GM23338 (cell line): ENCODE measurements at regions not wholly inside any gene's neighbourhood (a gene's known extent, or its start where the extent isn't known, plus 50 kb on each side); places are given as distances from the start of the nearest gene placed in this dataset.

Experiments used
- CREB1 ChIP-seq: fragments of 250-450 bp; sonication (Bioruptor Pico); IDR thresholded peaks from 2 replicates; pipeline ENCODE4 v1.5.0; 2020; ENCODE audit warnings: low read depth, mild to moderate bottlenecking, moderate library complexity
- CTCF ChIP-seq, 2 experiments: fragments of 200-600 bp in 1 of 2; sonication (generic) in 1 of 2; conservative IDR thresholded peaks; 2 replicates each; pipeline versions ENCODE4 v1.5.1 to v1.6.1; 2016 to 2017; ENCODE audit warnings: antibody characterized with exemption in 2 of 2, low read depth in 2 of 2, mild to moderate bottlenecking in 2 of 2, moderate library complexity in 1 of 2
- ETS1 ChIP-seq: IDR thresholded peaks from 2 replicates; pipeline ENCODE4 v1.6.1; 2016; ENCODE audit warnings: antibody characterized with exemption
- EZH2phosphoT487 ChIP-seq: fragments of 200-600 bp; sonication (generic); IDR thresholded peaks from one replicate; pipeline ENCODE4 v1.8.1; 2018; ENCODE audit warnings: antibody characterized with exemption; ENCODE audit not compliant: unreplicated experiment
- POLR2AphosphoS5 ChIP-seq: IDR thresholded peaks from 2 replicates; pipeline ENCODE4 v1.6.1; 2016; ENCODE audit warnings: antibody characterized with exemption, low read depth

DNA sequence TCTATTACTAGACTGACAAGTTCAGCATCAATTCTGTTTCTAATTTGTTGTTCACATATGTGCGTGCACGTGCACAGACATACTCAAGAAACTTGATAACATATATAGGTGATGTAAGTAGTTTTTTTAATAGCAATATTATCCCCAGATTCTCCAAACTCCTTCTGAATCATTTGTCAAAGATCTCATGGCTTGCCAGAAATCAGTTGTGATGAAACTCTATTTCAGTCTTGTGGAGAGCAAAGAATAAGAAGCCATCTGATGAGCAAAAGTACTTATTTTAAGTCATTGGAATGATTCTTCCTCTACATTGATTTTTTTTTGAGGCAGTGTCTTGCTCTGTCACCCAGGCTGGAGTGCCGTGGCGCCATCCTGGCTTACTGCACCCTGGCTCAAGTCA, 167.0 kb upstream of the TBL1XR1 start:
- TF ChIP-seq CTCF (conservative IDR thresholded peaks at IDR 0.05; ENCODE audit: low read depth in 2 of 2): no peak
- no peak for TF ChIP-seq ETS1
- TF ChIP-seq EZH2phosphoT487: no peak
- TF ChIP-seq POLR2AphosphoS5: no peak
- TF ChIP-seq CREB1 (CRISPR knock-in tag): no peak
